ENCODE measurements at regions not wholly inside any gene's neighbourhood (a gene's known extent, or its start where the extent isn't known, plus 50 kb on each side); places are given as distances from the start of the nearest gene placed in this dataset.

DNA sequence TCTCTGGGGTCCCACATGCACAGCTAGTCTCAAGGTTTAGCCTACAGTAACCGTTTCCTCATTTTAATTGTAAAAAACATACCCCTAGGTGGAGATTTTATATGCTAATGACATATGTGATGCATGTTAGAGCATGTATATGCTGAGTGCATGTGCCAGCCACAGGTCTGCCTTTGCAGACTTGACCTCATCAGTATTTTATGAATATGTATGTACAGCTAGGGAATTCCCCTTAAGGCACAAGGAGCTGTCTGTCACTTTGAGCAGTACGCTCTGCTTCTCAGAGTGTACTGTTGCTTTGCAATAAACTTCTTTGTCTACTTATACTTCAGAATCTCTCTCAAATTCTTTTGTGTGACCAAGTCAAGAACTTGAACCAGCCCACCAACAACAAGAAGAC, 131.2 kb upstream of the ERBB4 start:
- TF ChIP-seq, protein P1, sequence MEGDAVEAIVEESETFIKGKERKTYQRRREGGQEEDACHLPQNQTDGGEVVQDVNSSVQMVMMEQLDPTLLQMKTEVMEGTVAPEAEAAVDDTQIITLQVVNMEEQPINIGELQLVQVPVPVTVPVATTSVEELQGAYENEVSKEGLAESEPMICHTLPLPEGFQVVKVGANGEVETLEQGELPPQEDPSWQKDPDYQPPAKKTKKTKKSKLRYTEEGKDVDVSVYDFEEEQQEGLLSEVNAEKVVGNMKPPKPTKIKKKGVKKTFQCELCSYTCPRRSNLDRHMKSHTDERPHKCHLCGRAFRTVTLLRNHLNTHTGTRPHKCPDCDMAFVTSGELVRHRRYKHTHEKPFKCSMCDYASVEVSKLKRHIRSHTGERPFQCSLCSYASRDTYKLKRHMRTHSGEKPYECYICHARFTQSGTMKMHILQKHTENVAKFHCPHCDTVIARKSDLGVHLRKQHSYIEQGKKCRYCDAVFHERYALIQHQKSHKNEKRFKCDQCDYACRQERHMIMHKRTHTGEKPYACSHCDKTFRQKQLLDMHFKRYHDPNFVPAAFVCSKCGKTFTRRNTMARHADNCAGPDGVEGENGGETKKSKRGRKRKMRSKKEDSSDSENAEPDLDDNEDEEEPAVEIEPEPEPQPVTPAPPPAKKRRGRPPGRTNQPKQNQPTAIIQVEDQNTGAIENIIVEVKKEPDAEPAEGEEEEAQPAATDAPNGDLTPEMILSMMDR (IDR thresholded peaks at IDR 0.05; ENCODE audit: low read length) = no peak
- no peak for TF ChIP-seq EZH2 (optimal IDR thresholded peaks at IDR 0.05; ENCODE audit: low read depth, low read length)

Data from MM.1S (cell line).